HUES48 (cell line): ENCODE measurements at regions not wholly inside any gene's neighbourhood (a gene's known extent, or its start where the extent isn't known, plus 50 kb on each side); places are given as distances from the start of the nearest gene placed in this dataset.
"Not testable (repeated sequence)": the region's sequence is repeated elsewhere in the genome, so short reads cannot be mapped to it uniquely, and the experiment has no call there.

Source experiments
- H3K27ac ChIP-seq: one replicate; pipeline ENCODE4 v1.7.0; 2013; ENCODE audit warnings: low read depth, low read length, inconsistent platforms
- H3K27me3 ChIP-seq: 2 replicates; pipeline ENCODE4 v1.6.1; 2013; ENCODE audit warnings: mild to moderate bottlenecking, low read length; ENCODE audit not compliant: control insufficient read depth, insufficient read depth
- H3K36me3 ChIP-seq: 2 replicates; pipeline ENCODE4 v1.6.1; 2013; ENCODE audit warnings: low read length; ENCODE audit not compliant: control insufficient read depth, insufficient read depth
- H3K4me1 ChIP-seq: 2 replicates; pipeline ENCODE4 v1.6.1; 2013; ENCODE audit warnings: mild to moderate bottlenecking, low read length; ENCODE audit not compliant: control insufficient read depth, insufficient read depth
- H3K4me3 ChIP-seq: 2 replicates; pipeline ENCODE4 v1.5.1; 2013; ENCODE audit warnings: mild to moderate bottlenecking, low read depth, low read length
- H3K9ac ChIP-seq: 2 replicates; pipeline ENCODE4 v1.6.1; 2013; ENCODE audit warnings: mild to moderate bottlenecking, low read depth, low read length, moderate library complexity
- H3K9me3 ChIP-seq: 2 replicates; pipeline ENCODE4 v1.6.1; 2013; ENCODE audit warnings: low read length; ENCODE audit not compliant: control insufficient read depth, insufficient read depth

DNA sequence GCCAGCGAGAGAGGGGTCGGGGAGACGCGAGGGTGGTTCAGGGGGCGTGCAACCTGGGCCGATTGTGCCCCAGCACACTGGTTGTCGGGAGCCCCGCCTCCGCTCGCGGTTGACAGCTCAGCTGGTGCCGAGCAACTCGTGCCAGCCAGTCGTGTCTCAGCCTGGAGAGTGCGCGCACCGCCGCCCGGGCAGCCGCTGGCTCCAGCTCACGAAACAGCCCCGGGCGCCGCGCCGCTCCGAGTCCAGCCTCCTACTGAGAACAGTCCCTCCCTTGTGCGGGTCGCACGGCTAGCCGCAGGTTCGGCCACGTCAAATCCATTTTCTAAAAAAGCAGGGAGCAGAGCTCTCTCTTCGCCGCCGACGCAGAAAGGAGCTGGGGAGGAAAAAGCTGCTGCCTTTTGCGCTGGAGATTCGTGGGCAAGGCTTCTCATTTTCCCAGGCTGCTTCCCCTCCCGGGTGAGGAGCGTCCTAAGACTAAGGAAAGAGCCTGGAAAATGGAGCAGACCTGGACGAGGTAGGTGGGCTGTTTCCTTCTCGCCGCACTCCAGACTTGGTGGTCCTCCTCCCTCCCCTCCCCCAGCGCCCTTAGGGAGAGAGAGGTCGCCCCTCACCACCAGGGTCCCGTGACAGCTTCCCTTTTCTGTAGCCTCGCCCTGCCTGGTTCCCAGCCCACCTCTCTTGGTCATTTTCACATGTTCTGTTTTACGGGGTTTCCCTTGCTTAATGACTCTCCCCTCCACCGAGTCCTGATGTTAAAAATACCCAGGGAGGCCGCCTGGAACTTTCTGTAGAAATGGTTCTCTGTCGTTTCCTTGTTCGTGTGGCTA, 56.7 kb upstream of the SEC22B start:
- not testable (repeated sequence) for H3K27me3 ChIP-seq, H3K27ac ChIP-seq, H3K36me3 ChIP-seq, H3K4me3 ChIP-seq, H3K9ac ChIP-seq, H3K9me3 ChIP-seq, H3K4me1 ChIP-seq

DNA sequence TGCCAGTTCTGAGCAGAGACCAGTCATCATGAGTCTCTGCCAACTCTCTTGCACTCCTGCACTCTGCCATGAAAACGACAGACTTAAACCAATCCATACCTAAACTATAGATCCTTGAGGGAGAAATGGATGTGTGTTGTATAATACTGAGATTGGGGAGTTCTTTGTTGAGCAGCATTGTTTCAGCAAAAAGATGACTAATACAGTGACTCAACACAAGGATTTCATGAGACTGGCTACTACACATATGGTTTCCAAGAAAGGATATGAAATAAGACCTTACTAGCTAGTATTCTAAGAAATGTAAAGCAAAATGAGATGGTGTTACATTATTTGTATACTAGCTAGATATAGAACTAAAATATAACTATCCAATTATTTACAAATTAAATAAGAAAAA, 53.5 kb upstream of the SEC22B start:
- H3K27me3 ChIP-seq, H3K9ac ChIP-seq, H3K4me1 ChIP-seq, H3K36me3 ChIP-seq, H3K4me3 ChIP-seq, H3K9me3 ChIP-seq, H3K27ac ChIP-seq: not testable (repeated sequence)
